Ammon's horn (tissue), 1 donor: ENCODE measurements at regions not wholly inside any gene's neighbourhood (a gene's known extent, or its start where the extent isn't known, plus 50 kb on each side); places are given as distances from the start of the nearest gene placed in this dataset.

Experiments
- DNase-seq: peaks from one replicate; pipeline ENCODE4 v3.0.0-alpha.2; 2016; ENCODE audit warnings: low spot score

GRCh38 chr4:89363786-89364185 lies 56.2 kb upstream of the GPRIN3 start:
- no peak for DNase-seq

- no peak for DNase-seq
Observed at GRCh38 chr4:89358935-89359638, 51.5 kb upstream of the GPRIN3 start.

- no peak for DNase-seq
Observed at GRCh38 chr4:89357787-89358186, 50.2 kb upstream of the GPRIN3 start.
